Gastroesophageal sphincter (tissue), 4 donors: ENCODE measurements at regions not wholly inside any gene's neighbourhood (a gene's known extent, or its start where the extent isn't known, plus 50 kb on each side); places are given as distances from the start of the nearest gene placed in this dataset.

Experiments used
- ATAC-seq: fragments of 150-250 bp; one replicate; pipeline ENCODE4 v1.9.1; 2016; ENCODE audit warnings: mild to moderate bottlenecking, moderate library complexity
- H3K27ac ChIP-seq, 4 donors: fragments of 200-600 bp; sonication (generic) in 3 of 4; 1 replicate in 3 of 4; 2 replicates in 1 of 4; pipeline ENCODE4 v1.5.1; 2016 to 2019
- H3K27me3 ChIP-seq: fragments of 200-600 bp; sonication (generic); one replicate; pipeline ENCODE4 v1.5.1; 2019
- H3K36me3 ChIP-seq, 2 donors: fragments of 200-600 bp; sonication (generic); one replicate each; pipeline ENCODE4 v1.5.1; 2019; ENCODE audit warnings: control low read depth in 1 of 2
- H3K4me1 ChIP-seq, 3 donors: fragments of 200-600 bp; sonication (generic); 1 replicate in 2 of 3; 2 replicates in 1 of 3; pipeline ENCODE4 v1.5.1; 2016 to 2019; ENCODE audit warnings: control low read depth in 2 of 3
- H3K4me3 ChIP-seq, 2 donors: fragments of 200-600 bp; sonication (generic); one replicate each; pipeline ENCODE4 v1.5.1; 2019; ENCODE audit warnings: mild to moderate bottlenecking in 1 of 2, moderate library complexity in 1 of 2
- H3K9me3 ChIP-seq, 3 donors: fragments of 200-600 bp; sonication (generic); one replicate each; pipeline ENCODE4 v1.5.1; 2017 to 2019; ENCODE audit warnings: control low read depth in 2 of 3
- CTCF ChIP-seq, 4 experiments: fragments of 200-600 bp in 2 of 4; fragments of 450-650 bp in 2 of 4; sonication (generic) in 1 of 4; IDR thresholded peaks; one replicate each; pipeline ENCODE4 v1.5.1; 2017 to 2019; ENCODE audit warnings: antibody characterized with exemption in 4 of 4, mild to moderate bottlenecking in 2 of 4, moderate library complexity in 2 of 4
- EP300 ChIP-seq: sonication (generic); formaldehyde crosslinking; IDR thresholded peaks from one replicate; pipeline ENCODE4 v1.6.1; 2017; ENCODE audit warnings: antibody characterized with exemption, mild to moderate bottlenecking
- POLR2A ChIP-seq, 2 donors: fragments of 450-650 bp; IDR thresholded peaks; one replicate each; pipeline ENCODE4 v1.6.1; 2017; ENCODE audit warnings: antibody characterized with exemption in 2 of 2, mild to moderate bottlenecking in 2 of 2, moderate library complexity in 1 of 2
- POLR2AphosphoS5 ChIP-seq: sonication (generic); formaldehyde crosslinking; IDR thresholded peaks from one replicate; pipeline ENCODE4 v1.6.1; 2017; ENCODE audit warnings: antibody characterized with exemption
- WGBS, 2 donors: methylation state at CpG; one replicate each; pipeline ENCODE4 v1.1.5; 2018; ENCODE audit warnings: low coverage in 1 of 2; 5-methylcytosine and 5-hydroxymethylcytosine counted together

- no peaks in the 10 kb centered on the region for H3K36me3 ChIP-seq
- 62 to 89% methylated on average over 1 to 3 of the region's 3 CpGs for WGBS, 2 donors
Observed at GRCh38 chr7:118129041-118129795, 54.7 kb upstream of the LSM8 start.

GRCh38 chr7:118132764-118133163 lies 51.2 kb upstream of the LSM8 start:
- no peak for ATAC-seq
- Histone ChIP-seq H3K27me3 (no peaks in the 10 kb centered on the region), H3K36me3 (no peaks in the 10 kb centered on the region), H3K4me1 (no peaks in the 10 kb centered on the region), H3K4me3 (no peak overlapping the region), H3K9me3 (no peaks in the 10 kb centered on the region), H3K27ac (no peak overlapping the region)
- TF ChIP-seq POLR2A (IDR thresholded peaks at IDR 0.05): no peak
- no peak for TF ChIP-seq EP300
- no peak for TF ChIP-seq POLR2AphosphoS5
- no peak for TF ChIP-seq CTCF (IDR thresholded peaks at IDR 0.05)
- WGBS, 2 donors: 47 to 59% methylated on average over 2 of the region's 2 CpGs

More at GRCh38 chr7:118129041-118129795, 54.7 kb upstream of the LSM8 start:
- Histone ChIP-seq H3K4me1 (no peaks in the 10 kb centered on the region), H3K9me3 (peaks cover 0 to 6% (median 0%) of the 10 kb centered on the region in 3 donors), H3K4me3 (no peak overlapping the region), H3K27ac (no peak overlapping the region), H3K27me3 (no peaks in the 10 kb centered on the region)
- TF ChIP-seq POLR2A (IDR thresholded peaks at IDR 0.05) (no peak), POLR2AphosphoS5 (no peak), EP300 (no peak), CTCF (IDR thresholded peaks at IDR 0.05) (no peak)
- no peak for ATAC-seq
